ENCODE measurements at regions not wholly inside any gene's neighbourhood (a gene's known extent, or its start where the extent isn't known, plus 50 kb on each side); places are given as distances from the start of the nearest gene placed in this dataset.

- DNase-seq (ENCODE audit: low spot score) = no peak
Observed at GRCh38 chr20:24762791-24763350, 186.2 kb upstream of the CST7 start.

- no peak for DNase-seq (ENCODE audit: low spot score)
Observed at GRCh38 chr20:24763386-24764026, 185.6 kb upstream of the CST7 start.

- no peak for DNase-seq (ENCODE audit: low spot score)
Observed at GRCh38 chr20:24764027-24764793, 184.9 kb upstream of the CST7 start.

- no peak for DNase-seq (ENCODE audit: low spot score)
Observed at GRCh38 chr20:24764794-24765202, 184.3 kb upstream of the CST7 start.

GRCh38 chr20:24765316-24766142, 183.5 kb upstream of the CST7 start:
- DNase-seq (ENCODE audit: low spot score) = no peak

GRCh38 chr20:24766143-24766527, 182.9 kb upstream of the CST7 start:
- no peak for DNase-seq (ENCODE audit: low spot score)

- no peak for DNase-seq (ENCODE audit: low spot score)
Observed at GRCh38 chr20:24766826-24767622, 182.0 kb upstream of the CST7 start.

GRCh38 chr20:24767623-24768100, 181.4 kb upstream of the CST7 start:
- DNase-seq (ENCODE audit: low spot score) = no peak

- DNase-seq (ENCODE audit: low spot score) = no peak
Observed at GRCh38 chr20:24768201-24768636, 180.8 kb upstream of the CST7 start.

- DNase-seq (ENCODE audit: low spot score) = no peak
Observed at GRCh38 chr20:24768713-24769601, 180.1 kb upstream of the CST7 start.

GRCh38 chr20:24769878-24770627, 179.0 kb upstream of the CST7 start:
- no peak for DNase-seq (ENCODE audit: low spot score)

GRCh38 chr20:24770628-24771541, 178.2 kb upstream of the CST7 start:
- DNase-seq (ENCODE audit: low spot score) = no peak

- DNase-seq (ENCODE audit: low spot score) = no peak
Observed at GRCh38 chr20:24771542-24772061, 177.5 kb upstream of the CST7 start.

- no peak for DNase-seq (ENCODE audit: low spot score)
Observed at GRCh38 chr20:24772667-24773066, 176.4 kb upstream of the CST7 start.

- no peak for DNase-seq (ENCODE audit: low spot score)
Observed at GRCh38 chr20:24773168-24773567, 175.9 kb upstream of the CST7 start.

GRCh38 chr20:24773751-24774201, 175.3 kb upstream of the CST7 start:
- DNase-seq (ENCODE audit: low spot score) = peak; percentile 86

GRCh38 chr20:24775966-24776365, 173.1 kb upstream of the CST7 start:
- DNase-seq (ENCODE audit: low spot score) = no peak

- no peak for DNase-seq (ENCODE audit: low spot score)
Observed at GRCh38 chr20:24776755-24777271, 172.3 kb upstream of the CST7 start.

Measured in H4 (cell line).